GM10248 (cell line): ENCODE measurements at regions not wholly inside any gene's neighbourhood (a gene's known extent, or its start where the extent isn't known, plus 50 kb on each side); places are given as distances from the start of the nearest gene placed in this dataset.

Source experiments
- CTCF ChIA-PET: fragments of 300-600 bp; sonication (Branson Sonifier 250); formaldehyde crosslinking; extraction: SDS; loops from one replicate; lab custom pipeline; 2021; ENCODE audit warnings: antibody characterized with exemption; lab: Yijun Ruan, JAX
- POLR2A ChIA-PET: fragments of 350-650 bp; sonication (Branson Sonifier 250); formaldehyde crosslinking; extraction: SDS; loops from one replicate; lab custom pipeline; 2020; ENCODE audit warnings: antibody characterized with exemption; lab: Yijun Ruan, JAX
- DNase-seq: peaks from one replicate; pipeline ENCODE4 v3.0.0; 2012; ENCODE audit errors: extremely low spot score
- CTCF ChIP-seq: IDR thresholded peaks from 2 replicates; pipeline ENCODE4 v1.5.1; 2012; ENCODE audit warnings: mild to moderate bottlenecking, low read depth; ENCODE audit errors: extremely low read depth, missing control alignments, control extremely low read depth

DNA sequence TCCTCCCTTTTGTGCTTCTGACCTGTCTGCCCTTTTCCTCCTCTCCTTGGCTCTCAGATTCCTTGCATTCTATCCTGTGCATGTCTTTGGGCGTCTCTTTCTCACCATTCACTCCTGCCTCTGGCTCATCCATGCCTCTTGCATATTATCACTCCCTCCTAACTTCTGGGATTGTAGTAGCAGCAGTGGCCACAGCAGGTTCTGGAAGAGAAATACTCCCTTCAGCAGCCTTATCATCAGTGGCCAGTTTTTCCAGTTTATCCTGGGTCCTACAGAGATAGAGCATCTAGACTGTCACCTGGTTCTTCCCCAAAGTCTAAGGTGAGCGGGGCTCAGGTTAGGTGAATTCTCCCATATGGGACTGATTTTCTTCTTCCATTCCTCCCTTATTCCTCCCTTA lies 354.0 kb upstream of the CCL2 start:
- CTCF ChIA-PET, result interaction anchor here (1.1 kb wide), 1 partner anchor 10 kb away, joined by 5 read pairs; no protein-coding TSS in a partner anchor
- no peak for DNase-seq
- POLR2A ChIA-PET, result no interaction called here
- no peak for TF ChIP-seq CTCF

DNA sequence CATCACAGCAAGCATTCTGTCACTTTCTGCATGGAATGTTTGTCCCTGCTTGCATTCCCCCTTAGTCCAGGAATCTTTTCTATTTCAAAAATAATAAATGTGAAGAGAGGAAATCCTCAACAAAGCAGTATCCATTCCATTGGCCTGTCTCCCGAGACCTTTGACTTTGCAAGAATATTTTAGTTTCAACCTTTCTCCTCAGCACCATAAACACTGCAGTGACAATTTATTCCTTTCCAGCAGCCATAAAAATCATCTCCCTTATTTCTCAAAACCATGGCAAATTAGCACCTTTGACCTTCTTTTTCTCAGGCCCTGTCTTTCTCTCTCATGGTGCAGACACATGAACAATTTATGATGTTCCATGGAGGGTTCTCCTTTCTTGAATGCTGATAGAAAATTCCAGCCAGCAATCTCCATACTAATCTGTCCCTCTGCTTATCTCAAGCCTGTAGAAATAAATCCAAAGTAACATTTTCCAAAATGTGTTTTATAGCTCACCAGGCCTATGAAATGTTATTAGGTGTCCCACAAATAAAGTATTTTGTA lies 352.1 kb upstream of the CCL2 start:
- ChIA-PET CTCF (interaction anchor here (1.2 to 1.3 kb wide), 2 partner anchors 9 to 25 kb away, joined by 3 to 6 read pairs; no protein-coding TSS in a partner anchor), POLR2A (no interaction called here)
- TF ChIP-seq CTCF, result no peak
- DNase-seq, result no peak

GRCh38 chr17:33904476-33904875 lies 350.6 kb upstream of the CCL2 start:
- CTCF ChIA-PET, result interaction anchor here (1.0 kb wide), 1 partner anchor 9 kb away, joined by 3 read pairs; no protein-coding TSS in a partner anchor
- POLR2A ChIA-PET, result no interaction called here
- TF ChIP-seq CTCF, result no peak
- DNase-seq, result no peak

DNA sequence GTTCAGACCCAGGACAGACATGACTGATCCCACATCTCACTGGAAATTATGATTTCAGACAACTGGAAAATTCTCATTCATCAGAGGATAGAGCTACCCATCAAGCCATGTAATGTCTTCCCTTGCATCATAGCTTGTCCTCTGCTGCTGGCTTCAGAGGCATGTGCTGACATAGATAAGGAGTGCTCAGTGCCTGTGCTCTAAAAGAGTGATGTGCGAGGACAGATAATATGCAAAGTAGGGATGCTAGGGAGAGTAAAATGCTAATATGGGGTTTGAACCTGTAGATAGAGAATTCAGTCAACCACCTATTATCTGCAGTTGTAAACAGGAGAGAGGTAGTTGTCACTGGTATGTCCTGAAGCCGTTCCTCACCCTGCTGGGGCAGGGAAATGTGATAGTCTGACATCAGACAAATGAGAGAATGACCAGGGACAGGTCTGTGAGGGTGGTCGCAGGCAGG lies 349.7 kb upstream of the CCL2 start:
- TF ChIP-seq CTCF, result no peak
- ChIA-PET POLR2A (no interaction called here), CTCF (no interaction called here)
- DNase-seq, result no peak

DNA sequence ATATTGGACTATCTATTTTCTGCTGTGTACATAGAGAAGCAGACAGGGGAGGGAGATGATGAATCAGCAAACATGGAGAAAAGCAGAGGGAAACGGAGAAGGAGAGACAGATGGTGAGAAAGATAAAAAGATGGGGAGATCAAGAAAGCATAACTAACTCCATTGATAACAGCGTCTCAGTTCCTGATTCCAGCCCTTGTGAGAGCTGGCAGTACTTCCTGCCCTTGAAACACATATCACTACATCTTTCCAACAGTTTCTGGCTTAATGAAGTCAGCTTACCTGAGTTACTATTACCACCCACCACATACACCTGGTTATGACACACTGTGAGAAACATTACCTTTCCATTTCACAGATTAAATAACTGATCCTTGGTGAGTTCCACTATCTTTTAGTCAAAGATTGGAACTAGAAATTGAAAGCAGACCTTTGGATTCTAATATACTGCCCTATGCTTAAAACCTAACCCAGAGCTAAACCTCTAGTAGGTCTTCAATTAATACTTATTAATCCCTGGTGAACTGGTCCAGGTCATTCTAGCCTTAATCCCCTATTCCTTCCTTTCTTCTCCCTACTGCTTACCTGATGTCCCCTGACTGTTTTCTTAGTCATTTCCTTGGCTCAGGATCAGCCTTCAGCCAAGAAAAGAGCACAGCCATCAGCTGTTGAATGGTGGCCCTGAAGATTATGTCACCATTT lies 346.6 kb upstream of the CCL2 start:
- ChIA-PET CTCF (interaction anchor here (1.2 kb wide), 1 partner anchor 11 kb away, joined by 3 read pairs; no protein-coding TSS in a partner anchor), POLR2A (no interaction called here)
- TF ChIP-seq CTCF, result no peak
- no peak for DNase-seq

DNA sequence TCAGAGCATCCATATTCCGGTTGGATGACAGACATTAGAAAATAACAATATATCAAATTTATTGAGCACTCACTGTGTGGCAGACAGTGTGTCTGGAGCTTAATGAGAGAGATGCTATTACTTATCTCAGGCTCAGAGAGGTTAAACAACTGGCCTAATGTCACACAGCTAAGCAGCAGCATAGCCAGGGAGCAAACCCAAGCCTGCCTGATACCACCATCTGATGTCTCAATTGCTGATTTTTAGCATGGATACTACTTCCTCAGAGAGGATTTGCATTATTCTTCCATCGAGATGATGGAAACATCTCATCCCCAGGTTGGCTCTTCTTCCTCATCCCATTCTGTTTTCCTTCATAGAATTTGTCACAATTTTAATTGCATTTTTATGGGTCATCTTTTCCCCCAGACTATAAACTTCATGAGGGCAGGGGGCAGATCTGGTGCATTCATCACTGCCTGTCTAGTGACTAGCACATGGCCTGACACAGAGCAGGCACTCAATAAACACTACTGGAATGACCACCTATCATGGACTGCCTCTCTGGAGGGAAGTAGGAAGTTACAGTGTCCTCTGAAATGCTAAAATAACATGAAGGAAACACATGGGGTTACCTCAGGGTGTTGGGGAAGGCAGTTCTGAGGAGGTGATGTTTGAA lies 344.8 kb upstream of the CCL2 start:
- no peak for DNase-seq
- ChIA-PET CTCF (interaction anchor here (0.8 to 1.5 kb wide), 2 partner anchors 9 to 13 kb away, joined by 3 to 5 read pairs; no protein-coding TSS in a partner anchor), POLR2A (no interaction called here)
- TF ChIP-seq CTCF, result no peak
